CD1c-positive myeloid dendritic cell (primary cell): ENCODE measurements at regions not wholly inside any gene's neighbourhood (a gene's known extent, or its start where the extent isn't known, plus 50 kb on each side); places are given as distances from the start of the nearest gene placed in this dataset.
A peak's percentile ranks its signal among the peaks of the same experiment; 100 is the strongest.

Experiments
- DNase-seq: peaks from one replicate; pipeline ENCODE4 v3.0.0-alpha.2; 2016; ENCODE audit errors: extremely low spot score

- DNase-seq, result no peak
These were observed 2118.9 kb downstream of the MAT2B start for GRCh38 chr5:165624166-165624946.

GRCh38 chr5:165626161-165626560, 2120.7 kb downstream of the MAT2B start:
- DNase-seq, result no peak

GRCh38 chr5:165627548-165628170, 2122.2 kb downstream of the MAT2B start:
- no peak for DNase-seq

GRCh38 chr5:165630261-165630778, 2124.9 kb downstream of the MAT2B start:
- DNase-seq, result peak; percentile 40

- no peak for DNase-seq
These were observed 2125.8 kb downstream of the MAT2B start for GRCh38 chr5:165631235-165631634.

GRCh38 chr5:165642366-165642765, 2136.9 kb downstream of the MAT2B start:
- no peak for DNase-seq

- DNase-seq, result no peak
These were observed 2160.4 kb downstream of the MAT2B start for GRCh38 chr5:165665735-165666400.

- no peak for DNase-seq
These were observed 2168.1 kb downstream of the MAT2B start for GRCh38 chr5:165673499-165673898.

- no peak for DNase-seq
These were observed 2190.4 kb downstream of the MAT2B start for GRCh38 chr5:165695796-165696195.

- no peak for DNase-seq
These were observed 2200.5 kb downstream of the MAT2B start for GRCh38 chr5:165705960-165706359.

GRCh38 chr5:165712011-165712410, 2206.6 kb downstream of the MAT2B start:
- no peak for DNase-seq

GRCh38 chr5:165714598-165714997, 2209.2 kb downstream of the MAT2B start:
- no peak for DNase-seq

- DNase-seq, result no peak
These were observed 2215.5 kb downstream of the MAT2B start for GRCh38 chr5:165720901-165721300.

GRCh38 chr5:165722401-165722800, 2217.0 kb downstream of the MAT2B start:
- no peak for DNase-seq

- DNase-seq, result no peak
These were observed 2218.5 kb downstream of the MAT2B start for GRCh38 chr5:165723931-165724330.

GRCh38 chr5:165728425-165728824, 2223.0 kb downstream of the MAT2B start:
- no peak for DNase-seq

GRCh38 chr5:165735388-165735787, 2230.0 kb downstream of the MAT2B start:
- no peak for DNase-seq

- no peak for DNase-seq
These were observed 2233.8 kb downstream of the MAT2B start for GRCh38 chr5:165739079-165739741.

- no peak for DNase-seq
These were observed 2252.4 kb downstream of the MAT2B start for GRCh38 chr5:165757791-165758190.

- no peak for DNase-seq
These were observed 2269.7 kb downstream of the MAT2B start for GRCh38 chr5:165775111-165775510.

GRCh38 chr5:165779505-165779904, 2274.1 kb downstream of the MAT2B start:
- no peak for DNase-seq

GRCh38 chr5:165780901-165781300, 2275.5 kb downstream of the MAT2B start:
- DNase-seq, result no peak
